ENCODE measurements at regions not wholly inside any gene's neighbourhood (a gene's known extent, or its start where the extent isn't known, plus 50 kb on each side); places are given as distances from the start of the nearest gene placed in this dataset.

DNA sequence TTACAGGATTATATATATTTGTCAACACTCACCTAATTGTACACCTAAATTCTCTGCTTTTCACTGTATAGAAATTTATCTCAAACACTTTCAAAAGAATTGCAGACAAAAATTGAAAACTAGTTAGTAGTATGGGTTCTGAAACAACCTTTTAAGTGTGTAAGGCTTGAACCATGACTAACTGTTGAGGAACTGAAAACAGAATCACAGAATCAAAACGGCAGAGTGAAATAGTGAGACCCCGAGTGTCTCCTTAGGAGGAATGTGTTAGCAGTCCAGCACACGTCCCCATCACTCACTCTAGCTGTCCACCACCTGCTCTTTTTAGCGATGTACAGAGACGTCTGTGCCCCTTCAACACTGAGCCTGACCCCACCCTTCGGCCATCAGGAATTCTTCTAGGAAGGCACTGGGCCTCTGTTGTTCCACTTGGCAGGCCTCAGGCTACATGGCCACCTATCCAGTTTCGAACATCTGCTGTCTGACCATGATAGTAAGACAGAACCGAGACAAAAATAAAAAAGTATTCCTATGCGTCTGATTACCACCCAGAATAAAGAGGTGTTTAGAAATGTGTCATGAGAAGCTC, 227.4 kb downstream of the C6orf118 start (continued):
- TF ChIP-seq GATAD2B (IDR thresholded peaks at IDR 0.05; ENCODE audit: borderline replicate concordance), result no peak
- TF ChIP-seq, protein P1, sequence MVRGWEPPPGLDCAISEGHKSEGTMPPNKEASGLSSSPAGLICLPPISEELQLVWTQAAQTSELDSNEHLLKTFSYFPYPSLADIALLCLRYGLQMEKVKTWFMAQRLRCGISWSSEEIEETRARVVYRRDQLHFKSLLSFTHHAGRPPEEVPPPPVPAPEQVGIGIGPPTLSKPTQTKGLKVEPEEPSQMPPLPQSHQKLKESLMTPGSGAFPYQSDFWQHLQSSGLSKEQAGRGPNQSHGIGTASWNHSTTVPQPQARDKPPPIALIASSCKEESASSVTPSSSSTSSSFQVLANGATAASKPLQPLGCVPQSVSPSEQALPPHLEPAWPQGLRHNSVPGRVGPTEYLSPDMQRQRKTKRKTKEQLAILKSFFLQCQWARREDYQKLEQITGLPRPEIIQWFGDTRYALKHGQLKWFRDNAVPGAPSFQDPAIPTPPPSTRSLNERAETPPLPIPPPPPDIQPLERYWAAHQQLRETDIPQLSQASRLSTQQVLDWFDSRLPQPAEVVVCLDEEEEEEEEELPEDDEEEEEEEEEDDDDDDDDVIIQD (CRISPR knock-in tag; IDR thresholded peaks at IDR 0.05), result no peak
- no peak for TF ChIP-seq ZNF134 (CRISPR knock-in tag; conservative IDR thresholded peaks at IDR 0.05)
- TF ChIP-seq HMG20B (CRISPR knock-in tag; IDR thresholded peaks at IDR 0.05), result no peak
- no peak for TF ChIP-seq DPF2 (IDR thresholded peaks at IDR 0.05)
- TF ChIP-seq, protein P2, sequence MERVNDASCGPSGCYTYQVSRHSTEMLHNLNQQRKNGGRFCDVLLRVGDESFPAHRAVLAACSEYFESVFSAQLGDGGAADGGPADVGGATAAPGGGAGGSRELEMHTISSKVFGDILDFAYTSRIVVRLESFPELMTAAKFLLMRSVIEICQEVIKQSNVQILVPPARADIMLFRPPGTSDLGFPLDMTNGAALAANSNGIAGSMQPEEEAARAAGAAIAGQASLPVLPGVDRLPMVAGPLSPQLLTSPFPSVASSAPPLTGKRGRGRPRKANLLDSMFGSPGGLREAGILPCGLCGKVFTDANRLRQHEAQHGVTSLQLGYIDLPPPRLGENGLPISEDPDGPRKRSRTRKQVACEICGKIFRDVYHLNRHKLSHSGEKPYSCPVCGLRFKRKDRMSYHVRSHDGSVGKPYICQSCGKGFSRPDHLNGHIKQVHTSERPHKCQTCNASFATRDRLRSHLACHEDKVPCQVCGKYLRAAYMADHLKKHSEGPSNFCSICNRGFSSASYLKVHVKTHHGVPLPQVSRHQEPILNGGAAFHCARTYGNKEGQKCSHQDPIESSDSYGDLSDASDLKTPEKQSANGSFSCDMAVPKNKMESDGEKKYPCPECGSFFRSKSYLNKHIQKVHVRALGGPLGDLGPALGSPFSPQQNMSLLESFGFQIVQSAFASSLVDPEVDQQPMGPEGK (CRISPR knock-in tag; IDR thresholded peaks at IDR 0.05; ENCODE audit: borderline replicate concordance), result no peak
- no peak for TF ChIP-seq FOXK1 (CRISPR knock-in tag; IDR thresholded peaks at IDR 0.05; ENCODE audit: borderline replicate concordance)
- TF ChIP-seq, protein P3, sequence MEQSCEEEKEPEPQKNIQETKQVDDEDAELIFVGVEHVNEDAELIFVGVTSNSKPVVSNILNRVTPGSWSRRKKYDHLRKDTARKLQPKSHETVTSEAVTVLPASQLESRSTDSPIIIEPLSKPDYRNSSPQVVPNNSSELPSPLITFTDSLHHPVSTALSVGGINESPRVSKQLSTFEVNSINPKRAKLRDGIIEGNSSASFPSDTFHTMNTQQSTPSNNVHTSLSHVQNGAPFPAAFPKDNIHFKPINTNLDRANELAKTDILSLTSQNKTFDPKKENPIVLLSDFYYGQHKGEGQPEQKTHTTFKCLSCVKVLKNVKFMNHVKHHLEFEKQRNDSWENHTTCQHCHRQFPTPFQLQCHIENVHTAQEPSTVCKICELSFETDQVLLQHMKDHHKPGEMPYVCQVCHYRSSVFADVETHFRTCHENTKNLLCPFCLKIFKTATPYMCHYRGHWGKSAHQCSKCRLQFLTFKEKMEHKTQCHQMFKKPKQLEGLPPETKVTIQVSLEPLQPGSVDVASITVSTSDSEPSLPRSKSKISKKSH (CRISPR knock-in tag; IDR thresholded peaks at IDR 0.05), result no peak

All from K562 (cell line).